KG1 (cell line): ENCODE measurements at regions not wholly inside any gene's neighbourhood (a gene's known extent, or its start where the extent isn't known, plus 50 kb on each side); places are given as distances from the start of the nearest gene placed in this dataset.

Experiments
- DNase-seq: peaks from one replicate; lab custom pipeline; 2025; lab: John Stamatoyannopoulos, UW

DNA sequence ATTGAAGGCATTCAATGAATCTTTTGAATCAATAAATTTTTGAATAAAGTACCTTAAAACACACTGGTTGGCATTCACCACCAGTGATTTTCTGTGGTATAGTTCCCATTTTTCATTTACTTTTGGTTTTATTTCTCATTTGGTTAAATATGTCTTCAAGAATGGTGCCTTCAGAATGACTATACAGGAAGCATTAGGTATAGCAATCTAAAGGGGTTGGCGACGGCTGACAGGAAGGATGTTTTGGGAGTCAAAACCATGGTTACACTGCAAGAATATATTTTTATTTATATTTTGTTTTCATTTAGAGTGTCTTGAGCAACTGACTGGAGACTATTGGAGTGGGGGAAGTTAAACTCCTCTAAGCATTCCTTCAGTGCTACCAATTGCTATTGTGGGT, 235.7 kb downstream of the HTR1A start:
- no peak for DNase-seq

DNA sequence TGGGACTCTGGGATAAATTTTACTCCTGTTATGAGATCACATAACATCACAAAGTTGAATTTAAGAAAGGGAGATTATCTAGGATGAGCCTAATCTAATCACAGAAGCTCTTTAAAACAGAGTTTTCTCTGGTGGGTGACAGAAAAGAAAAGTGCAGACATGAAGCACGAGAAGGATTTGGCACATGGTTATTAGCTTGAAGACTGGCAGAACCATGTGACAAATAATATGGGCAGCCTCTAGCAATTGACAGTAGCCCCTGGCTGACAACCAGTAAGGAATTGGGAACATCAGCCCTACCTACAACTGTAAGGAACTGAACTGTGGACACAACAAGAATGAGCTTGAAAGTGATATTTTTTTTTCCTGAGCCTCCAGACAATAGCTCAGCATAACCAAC, 243.1 kb downstream of the HTR1A start:
- no peak for DNase-seq

DNA sequence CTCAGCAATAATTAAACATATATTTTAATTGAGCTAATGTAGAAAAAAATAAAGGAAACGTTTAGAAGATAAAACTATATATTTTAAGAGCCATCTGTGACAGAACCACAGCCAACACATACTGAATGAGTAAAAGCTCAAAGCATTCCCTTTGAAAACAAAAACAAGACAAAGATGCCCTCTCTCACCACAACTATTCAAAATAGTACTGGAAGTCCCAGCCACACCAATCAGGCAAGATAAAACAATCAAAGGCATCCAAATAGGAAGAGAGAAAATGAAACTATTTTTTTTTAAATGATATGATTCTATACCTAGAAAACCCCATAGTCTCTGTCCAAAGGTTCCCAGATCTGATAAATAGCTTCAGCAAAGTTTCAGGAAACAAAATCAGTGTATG, 262.0 kb downstream of the HTR1A start:
- DNase-seq = no peak

DNA sequence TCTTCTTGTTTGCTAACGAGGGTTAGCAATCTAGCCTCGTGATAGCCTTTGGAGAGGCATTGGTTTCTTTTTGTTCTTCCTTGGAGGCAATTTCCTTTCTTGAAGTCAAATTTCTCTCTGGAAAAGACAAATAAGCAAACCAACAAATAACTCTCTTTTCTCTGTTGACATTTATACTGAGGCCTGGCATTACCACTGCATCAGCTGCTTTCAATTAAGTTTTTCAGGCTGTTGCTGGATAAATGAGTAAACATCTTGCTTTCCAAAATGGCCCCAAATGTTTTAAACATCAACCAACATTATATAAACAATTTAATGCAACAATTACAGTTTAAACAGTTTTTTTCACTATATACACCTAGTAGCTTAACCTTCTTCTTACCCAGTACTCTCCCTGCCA, 264.4 kb downstream of the HTR1A start:
- no peak for DNase-seq

DNA sequence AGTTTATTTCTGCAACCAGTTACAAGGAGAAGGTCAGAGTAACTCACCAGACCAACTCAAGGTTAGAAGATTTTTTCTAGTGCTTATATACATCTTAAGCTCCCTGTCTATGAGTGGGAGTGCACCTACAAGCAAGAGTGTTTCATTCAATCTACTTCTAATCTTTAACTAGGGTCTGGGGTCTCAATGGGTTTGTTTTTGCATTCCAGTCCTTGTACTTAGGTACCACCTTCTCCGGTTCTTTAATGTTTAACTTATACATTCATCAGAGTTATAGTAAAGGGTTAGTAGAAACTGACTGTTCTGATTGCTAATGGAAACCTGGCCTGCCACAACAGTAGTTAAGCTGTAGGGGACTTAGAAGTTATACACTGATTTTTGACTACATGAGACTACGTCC, 271.7 kb downstream of the HTR1A start:
- no peak for DNase-seq

DNA sequence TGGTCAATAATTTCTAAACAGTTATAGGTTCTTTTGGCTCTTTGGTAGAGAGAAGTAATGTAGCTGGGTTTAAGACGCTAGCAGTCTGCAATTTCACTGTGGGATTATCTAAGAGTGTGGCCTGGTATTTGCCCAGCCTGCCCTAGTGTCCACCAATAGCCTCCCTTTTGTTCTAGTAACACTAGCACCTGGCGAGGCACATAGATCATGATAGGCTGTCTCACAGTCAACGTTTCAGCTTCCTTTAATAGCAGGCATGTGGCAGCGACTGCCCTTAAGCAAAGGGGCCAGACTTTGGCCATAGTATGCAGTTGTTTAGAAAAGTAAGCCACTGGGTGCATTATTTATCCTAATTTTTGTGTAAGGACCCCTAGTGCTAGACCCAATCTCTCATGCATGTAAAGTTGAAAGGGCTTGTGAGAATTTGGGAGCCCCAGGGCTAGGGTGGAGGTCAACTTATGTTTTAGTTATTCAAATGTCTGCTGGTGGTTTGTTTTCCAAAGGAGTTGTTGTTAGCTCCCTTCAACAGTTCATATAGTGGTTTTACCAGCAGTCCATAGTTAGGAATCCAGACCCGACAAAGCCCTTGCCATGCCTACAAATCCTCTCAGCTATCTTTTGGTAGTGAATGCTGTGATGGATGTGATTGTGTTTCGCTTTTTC, 274.3 kb downstream of the HTR1A start:
- DNase-seq = no peak

DNA sequence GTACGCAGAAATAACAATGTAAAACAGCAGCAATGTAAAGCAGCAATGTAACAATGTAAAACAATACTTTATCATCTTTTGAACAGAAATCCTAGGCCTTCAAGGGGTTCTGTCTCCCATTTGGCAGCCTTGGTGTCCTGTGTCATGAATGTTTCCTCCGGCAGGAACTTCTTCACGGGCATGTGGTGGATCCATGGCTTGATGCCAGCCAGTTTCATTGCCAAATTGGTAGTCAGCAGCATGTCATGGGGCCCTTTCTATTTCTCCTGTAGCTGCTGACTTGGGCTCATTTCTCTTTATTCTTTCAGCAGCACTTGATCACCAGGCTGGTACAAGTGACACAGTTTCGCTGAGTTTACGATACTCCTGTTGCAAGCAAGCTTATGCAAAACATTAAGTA, 275.3 kb downstream of the HTR1A start:
- no peak for DNase-seq

DNA sequence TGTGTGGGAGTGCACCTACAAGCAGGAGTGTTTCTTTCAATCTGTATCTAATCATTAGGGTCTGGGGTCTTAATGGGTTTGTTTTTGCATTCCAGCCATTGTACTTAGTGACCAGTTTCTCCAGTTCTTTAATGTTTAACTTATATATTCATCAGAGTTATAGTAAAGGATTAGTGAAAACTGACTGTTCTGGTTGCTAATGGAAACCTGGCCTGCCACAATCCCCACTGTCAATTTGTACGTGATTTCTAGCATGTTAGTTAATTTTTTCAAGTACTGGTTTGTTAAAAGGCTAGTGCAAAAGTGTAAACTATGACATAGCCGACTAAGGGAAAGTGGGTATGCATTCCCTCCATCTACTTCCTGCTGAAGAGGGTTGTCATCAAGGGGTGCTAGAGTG, 276.1 kb downstream of the HTR1A start:
- DNase-seq = no peak

DNA sequence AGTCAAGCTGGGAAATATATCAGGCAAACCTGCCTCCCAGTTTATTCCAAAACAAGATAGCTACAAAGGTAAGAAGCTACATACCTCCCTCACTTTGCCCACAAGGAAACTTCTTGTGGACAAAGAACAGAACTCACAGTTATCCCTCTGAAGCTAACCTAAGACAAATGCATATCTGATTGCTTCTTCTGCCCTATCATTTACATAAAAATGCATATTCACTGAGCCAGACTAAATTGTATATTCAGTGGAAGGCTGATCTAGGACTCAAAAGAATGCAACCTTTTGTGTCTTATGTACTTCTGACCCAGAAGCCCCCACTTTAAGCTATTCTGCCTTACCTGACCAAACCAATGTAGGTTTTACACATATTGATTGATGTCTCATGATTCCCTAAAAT, 276.8 kb downstream of the HTR1A start:
- DNase-seq = no peak

DNA sequence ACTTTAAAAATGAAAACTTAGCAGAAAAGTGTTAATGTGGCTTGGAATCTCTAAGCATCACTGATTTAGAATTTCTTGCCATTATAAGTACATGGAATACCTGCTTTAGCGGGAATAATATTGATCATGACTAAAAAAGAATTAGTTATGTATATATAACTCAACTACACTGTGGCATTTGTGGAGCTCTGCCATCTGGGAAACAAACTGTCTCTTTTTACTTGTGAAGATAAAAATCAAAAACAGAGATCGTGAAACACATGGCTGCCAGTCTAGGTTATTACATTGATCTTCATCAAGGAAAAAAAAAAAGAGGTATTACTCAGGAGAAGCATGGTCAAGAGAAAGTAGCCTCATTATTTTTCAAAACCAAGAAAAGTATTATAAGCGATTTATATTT, 287.4 kb downstream of the HTR1A start:
- no peak for DNase-seq

DNA sequence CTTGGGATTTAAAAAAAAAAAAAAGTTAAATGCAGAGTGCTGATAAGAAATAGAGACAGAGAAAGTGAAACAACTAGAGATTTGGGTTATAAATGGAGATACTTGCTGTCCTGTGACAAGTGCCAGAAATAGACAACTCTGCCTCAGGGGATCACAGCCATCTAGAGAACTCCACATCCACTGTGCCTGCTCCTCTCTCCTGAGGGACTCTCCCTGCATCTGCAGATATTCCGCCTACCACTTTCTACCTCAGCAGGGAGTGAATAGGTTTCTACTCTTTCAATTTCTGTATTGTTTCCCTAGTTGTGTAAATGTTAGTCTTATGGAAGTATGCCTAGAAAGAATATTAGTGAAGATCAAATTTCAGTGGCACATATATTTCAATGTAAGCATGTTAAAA, 307.2 kb downstream of the HTR1A start:
- DNase-seq = no peak

DNA sequence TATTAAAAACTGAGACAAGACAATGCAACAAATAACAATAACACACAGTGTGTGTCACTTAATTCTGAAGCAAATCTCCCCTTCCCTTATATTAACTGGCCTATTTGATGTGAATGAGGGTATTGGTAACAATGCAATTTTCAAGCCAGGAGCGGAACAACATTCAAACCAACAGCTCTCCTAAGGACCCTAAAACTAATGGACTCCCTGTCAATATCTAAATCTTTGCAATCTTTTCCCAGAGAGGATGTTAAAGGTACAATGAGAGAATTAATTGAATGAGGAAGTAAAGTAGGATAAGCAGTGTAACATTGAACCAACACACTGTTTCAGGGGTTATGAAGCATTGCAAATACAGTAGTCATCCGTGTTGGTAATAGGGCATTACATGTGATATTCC, 311.7 kb downstream of the HTR1A start:
- DNase-seq = no peak

DNA sequence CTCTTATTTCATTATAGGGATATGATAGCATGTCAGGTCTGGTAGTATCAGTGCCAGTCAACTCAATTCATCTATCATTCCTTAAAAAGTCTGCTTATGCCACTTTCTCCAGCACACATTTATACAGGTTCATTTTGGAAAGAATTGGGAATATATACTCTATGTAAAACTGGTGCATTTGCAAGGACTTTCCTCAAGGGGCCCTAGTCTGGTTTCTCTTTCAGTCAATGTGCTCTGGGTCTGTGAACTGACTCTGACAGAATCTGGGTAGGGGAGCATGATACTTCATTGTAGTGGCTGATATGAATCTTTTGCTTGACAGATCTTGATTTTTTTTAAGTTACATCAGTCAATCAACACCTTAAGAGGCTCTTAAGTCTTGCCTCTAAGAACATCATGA, 313.9 kb downstream of the HTR1A start:
- no peak for DNase-seq

DNA sequence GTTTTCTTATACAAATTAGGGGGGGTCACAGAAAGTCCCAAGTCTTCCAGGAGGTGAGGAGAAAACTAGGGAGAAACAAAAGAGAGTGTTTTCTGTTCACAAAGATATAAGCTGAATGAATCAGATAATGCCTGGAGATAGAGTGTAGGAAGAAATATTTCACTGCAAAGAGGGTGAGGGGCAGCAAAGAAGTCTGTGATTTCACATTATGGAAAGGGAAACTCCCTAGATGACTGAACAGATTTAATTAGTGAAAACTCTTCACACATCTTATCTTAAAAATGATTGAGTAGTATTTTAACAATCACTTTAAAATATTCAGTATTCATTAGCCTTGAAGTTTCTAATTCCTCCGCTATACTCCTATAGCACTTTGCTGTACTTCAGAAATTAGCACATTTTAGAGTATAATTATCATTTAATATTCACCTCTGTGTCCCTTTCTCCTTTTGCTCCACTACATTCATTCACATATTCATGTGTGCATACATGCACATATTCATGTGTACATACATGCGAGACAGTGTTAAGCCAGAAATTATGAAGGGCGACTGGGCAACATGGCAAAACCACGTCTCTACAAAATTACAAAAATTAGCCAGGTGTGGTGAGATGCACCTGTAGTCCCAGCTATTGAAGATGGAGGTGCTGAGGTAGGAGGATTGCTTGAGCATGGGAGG, 332.2 kb downstream of the HTR1A start:
- no peak for DNase-seq

DNA sequence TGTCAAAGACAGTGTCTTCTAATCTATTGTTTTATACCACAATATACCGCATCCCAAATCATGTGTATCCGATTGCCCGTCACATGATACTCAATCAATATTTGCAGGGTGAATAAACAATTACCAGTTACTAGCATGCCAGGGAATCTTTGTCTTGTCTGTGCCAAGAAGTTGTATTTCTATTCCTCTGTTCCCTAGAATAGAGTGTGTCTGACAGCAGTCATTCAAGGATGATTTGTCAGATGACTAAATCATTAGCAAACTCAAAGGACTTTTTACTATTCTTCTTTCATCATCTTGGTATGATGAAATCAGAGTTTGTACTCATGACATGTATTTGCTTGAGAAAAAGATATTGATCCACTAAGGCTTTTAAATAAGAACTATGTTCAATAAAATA, 348.8 kb downstream of the HTR1A start:
- DNase-seq = no peak

DNA sequence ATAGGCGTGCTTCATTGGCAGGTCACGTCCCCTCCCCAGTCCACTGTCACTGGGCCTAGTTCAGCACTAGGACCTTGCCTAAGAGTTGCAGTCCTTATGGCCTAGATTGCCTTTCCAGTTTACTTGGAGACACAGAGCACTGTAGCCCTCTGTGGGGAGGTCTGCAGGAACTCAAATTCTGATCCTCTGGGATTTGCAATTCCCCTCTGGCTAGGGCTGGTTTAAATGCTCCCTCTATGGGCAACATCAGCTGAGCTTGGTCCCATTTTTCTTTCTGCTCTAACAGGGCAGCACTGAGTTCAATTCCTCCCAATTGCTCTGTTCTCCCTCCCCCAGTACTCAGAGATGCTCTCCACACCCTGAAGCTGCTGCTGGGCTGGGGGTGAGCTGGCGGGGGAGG, 358.2 kb downstream of the HTR1A start:
- no peak for DNase-seq

DNA sequence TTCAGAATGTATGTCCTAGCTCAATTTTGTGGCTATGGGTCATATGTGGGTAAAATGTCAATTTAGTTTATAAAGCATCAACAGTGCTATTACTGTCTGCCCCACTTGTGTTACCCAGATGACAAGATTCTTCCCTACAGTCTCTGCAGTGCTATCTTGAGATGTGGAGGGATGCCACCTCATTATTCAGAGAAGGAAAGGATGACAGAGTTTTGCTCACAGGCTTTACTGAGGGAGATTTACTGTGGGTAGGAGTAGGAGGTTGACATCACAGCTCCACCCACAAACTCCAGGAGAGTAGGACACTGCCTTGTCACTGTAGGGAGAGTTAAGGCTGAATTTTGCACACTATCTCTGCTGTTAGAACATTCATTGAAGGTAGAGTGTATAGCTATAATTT, 359.3 kb downstream of the HTR1A start:
- no peak for DNase-seq

DNA sequence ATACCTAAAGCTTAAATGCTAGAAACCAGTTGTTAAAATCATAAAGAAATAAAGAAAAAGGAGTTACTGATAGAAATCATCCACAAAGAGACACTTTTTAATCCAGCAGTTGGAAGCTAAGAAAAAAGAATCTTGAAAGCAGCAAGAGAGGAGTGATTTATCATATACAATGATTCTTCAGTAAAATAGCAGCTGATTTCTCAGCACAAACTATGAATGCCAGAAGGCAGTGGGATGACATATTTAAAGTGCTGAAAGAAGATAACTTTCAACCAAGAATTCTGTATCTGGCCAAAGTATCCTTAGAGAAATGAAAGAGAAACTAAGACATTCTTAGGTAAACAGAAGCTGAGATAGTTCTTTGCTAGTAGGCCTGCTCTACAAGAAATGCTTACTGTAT, 366.0 kb downstream of the HTR1A start:
- no peak for DNase-seq

DNA sequence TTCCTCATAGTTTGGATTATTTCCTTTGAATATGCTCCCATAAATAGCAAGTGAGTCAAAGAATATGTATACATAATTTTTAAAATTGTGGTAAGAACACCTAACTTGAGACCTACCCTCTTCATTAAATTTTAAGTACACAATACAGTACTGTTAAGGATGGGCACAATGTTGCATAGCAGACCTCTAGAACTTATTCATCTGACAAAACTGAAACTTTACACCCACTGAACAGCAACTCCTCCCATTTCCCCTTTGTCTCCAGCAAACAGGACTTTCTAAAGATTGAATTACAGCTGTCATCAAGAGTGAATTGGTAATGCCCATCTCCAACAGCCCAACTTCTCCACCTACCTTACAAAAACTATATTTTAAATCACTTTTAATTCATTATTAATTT, 388.9 kb downstream of the HTR1A start:
- DNase-seq = no peak

DNA sequence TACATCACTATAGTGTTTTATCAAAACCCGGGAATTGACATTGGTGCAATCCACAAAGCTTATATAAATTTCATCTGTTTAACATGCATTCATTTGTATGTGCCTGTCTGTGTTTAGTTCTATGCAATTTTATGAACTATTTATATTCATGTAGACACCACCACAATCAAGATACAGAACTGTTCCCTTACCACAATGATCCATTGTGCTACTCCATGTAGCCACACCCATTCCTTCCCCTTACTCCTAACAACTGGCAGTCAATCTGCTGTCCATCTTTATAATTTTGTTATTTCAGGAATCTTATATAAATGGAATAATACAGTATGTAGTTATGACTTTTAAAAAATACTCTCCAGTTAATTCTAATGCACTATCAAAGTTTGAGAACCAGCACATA, 389.5 kb downstream of the HTR1A start:
- DNase-seq = no peak

DNA sequence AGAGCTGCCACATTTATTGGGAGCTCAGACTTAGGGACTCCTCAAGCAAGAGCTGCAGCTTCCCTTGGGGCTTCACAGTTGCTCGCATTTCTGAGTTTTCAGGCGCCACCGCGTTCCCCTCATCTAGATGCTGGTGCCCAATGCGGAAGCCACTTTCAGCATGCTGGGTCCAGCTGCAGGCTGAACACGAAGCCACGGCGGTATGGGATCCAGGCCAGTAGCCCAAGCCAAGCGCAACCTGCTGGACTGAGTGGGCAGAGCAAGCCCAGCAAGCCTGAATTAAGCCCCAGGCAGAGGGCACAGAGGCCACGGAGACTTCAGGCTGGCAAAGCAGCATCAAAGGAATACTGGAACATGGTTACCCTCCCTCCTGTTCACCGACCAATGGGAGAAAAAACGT, 391.5 kb downstream of the HTR1A start:
- no peak for DNase-seq

DNA sequence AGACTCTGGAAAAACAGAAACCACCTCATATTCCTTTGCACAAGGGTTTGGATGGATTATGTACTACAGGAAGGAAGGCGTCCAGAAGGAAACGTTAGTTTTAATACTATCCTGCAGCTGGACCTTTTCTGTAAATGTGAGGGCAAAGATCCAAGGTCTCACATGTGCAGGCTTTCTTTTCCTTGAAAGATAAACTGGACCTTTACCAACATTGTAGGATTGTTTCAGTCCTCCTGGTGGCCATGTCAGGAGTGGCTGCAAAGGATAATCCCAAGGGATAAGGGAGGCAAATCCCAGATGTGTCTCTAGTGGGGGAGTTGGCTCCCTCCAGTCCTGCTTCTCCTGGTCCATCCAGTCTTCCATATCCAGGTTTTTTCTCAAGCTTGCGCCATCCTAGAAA, 397.5 kb downstream of the HTR1A start:
- DNase-seq = no peak

DNA sequence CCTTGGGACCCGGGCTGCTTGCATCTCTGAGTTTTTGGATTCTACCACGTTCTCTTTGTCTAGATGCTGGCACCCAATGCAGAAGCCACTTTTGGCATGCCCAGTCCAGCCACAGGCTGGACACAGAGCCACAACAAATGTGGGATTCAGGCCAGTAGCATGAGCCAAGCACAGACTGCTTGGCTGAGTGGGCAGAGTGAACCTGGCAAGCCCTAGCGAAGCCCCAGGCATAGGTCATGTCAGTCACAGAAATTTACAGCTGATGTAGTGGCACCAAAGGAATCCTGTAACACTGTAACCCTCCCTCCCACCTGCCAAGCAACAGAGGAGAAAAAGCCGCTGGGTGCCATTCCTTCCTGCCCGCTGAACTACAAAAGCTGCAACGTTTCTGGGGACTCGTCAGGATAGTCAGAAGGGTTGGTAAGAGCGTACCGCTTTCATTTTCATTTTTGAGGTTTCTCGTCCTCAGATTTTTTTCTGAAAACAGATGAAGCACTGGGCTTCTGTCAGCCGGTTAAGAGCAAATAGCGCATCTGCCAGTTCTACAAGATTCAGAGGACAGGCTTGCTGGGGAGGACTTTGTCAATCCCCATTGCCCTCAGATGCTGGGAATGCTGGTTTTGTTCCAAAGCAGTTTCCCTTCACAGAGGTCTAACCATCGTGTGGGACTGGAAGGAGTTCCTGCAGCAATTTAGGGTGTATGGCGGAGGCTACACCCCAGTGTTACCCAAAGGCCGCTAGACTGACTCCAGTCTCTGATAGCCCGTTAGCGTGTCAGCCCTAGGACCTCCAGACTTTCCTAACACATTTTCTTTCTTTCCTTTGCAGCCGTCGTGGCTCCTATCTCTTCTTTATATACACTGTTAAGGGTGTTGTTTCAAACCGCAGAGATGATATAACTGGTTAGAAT, 399.0 kb downstream of the HTR1A start:
- no peak for DNase-seq
